ENCODE measurements at regions not wholly inside any gene's neighbourhood (a gene's known extent, or its start where the extent isn't known, plus 50 kb on each side); places are given as distances from the start of the nearest gene placed in this dataset.

DNA sequence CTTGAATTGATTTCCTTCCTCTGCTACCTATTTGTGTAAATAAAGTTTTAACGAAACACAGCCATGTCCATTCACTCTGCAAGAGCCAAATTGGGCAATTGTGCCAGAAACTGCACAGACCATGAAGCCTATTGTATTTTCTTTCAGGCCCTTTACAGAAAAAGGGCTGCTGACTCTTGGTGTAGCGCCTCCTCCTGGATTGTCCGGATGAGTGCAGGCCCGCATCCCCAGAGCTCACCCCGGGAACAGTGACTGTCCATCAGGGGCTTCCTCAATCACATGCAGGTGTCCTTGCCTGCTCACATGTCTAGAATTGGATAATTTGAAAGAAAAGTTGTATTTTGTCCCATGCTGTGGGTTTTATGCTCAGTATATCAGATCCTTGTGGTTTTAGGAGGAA, 1282.2 kb downstream of the AACS start:
- Histone ChIP-seq H3K9me3 (ENCODE audit: low read length) (no peaks in the 10 kb centered on the region), H3K9me2 (ENCODE audit: low read depth, low read length) (no peaks in the 10 kb centered on the region), H3K9ac (ENCODE audit: low read length) (no peak overlapping the region), H3K79me2 (ENCODE audit: insufficient read depth, low read length) (no peaks in the 10 kb centered on the region), H4K20me1 (ENCODE audit: insufficient read depth, low read length) (no peaks in the 10 kb centered on the region), H3F3A (ENCODE audit: insufficient read depth, low read length) (no peaks in the 10 kb centered on the region), H3K27me3 (ENCODE audit: insufficient read depth, low read length) (no peaks in the 10 kb centered on the region), H3K4me1 (ENCODE audit: insufficient read depth, low read length, severe bottlenecking) (no peaks in the 10 kb centered on the region), H3K4me3 (ENCODE audit: low read depth, low read length, poor library complexity, severe bottlenecking) (no peak overlapping the region), H3K4me2 (ENCODE audit: low read length) (no peak overlapping the region), H2AFZ (ENCODE audit: low read length) (no peak overlapping the region), H3K36me3 (ENCODE audit: insufficient read depth, low read length) (no peaks in the 10 kb centered on the region), H3K27ac (ENCODE audit: low read depth, low read length, poor library complexity, severe bottlenecking) (no peak overlapping the region)
- TF ChIP-seq, protein P1, sequence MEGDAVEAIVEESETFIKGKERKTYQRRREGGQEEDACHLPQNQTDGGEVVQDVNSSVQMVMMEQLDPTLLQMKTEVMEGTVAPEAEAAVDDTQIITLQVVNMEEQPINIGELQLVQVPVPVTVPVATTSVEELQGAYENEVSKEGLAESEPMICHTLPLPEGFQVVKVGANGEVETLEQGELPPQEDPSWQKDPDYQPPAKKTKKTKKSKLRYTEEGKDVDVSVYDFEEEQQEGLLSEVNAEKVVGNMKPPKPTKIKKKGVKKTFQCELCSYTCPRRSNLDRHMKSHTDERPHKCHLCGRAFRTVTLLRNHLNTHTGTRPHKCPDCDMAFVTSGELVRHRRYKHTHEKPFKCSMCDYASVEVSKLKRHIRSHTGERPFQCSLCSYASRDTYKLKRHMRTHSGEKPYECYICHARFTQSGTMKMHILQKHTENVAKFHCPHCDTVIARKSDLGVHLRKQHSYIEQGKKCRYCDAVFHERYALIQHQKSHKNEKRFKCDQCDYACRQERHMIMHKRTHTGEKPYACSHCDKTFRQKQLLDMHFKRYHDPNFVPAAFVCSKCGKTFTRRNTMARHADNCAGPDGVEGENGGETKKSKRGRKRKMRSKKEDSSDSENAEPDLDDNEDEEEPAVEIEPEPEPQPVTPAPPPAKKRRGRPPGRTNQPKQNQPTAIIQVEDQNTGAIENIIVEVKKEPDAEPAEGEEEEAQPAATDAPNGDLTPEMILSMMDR (IDR thresholded peaks at IDR 0.05; ENCODE audit: low read length), result peak; percentile 63
- TF ChIP-seq EZH2 (IDR thresholded peaks at IDR 0.05; ENCODE audit: borderline replicate concordance, low read length), result no peak

DNA sequence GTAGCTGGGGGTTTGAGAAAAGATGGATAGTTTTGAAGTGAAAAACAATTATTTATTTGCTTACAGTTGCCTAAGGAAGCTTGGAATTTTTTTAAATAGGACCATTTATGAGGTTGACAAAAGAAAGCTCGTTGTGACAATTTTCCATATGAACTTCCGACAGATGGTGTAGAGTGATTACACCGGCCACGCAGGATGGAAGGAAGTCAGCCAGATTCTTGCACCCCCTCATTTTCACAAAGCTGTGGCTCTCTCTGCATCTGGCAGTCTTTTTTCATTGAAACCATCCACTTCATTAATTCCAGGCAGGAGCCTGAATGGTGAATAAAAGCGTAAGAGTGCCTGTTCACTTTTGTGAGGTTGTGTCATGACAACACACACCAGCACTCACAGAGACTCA, 1284.1 kb downstream of the AACS start:
- H3K79me2 ChIP-seq (ENCODE audit: insufficient read depth, low read length), result no peaks in the 10 kb centered on the region
- H4K20me1 ChIP-seq (ENCODE audit: insufficient read depth, low read length), result no peaks in the 10 kb centered on the region
- H3K36me3 ChIP-seq (ENCODE audit: insufficient read depth, low read length), result no peaks in the 10 kb centered on the region
- H3K27ac ChIP-seq (ENCODE audit: low read depth, low read length, poor library complexity, severe bottlenecking), result no peak overlapping the region
- no peaks in the 10 kb centered on the region for H3K27me3 ChIP-seq (ENCODE audit: insufficient read depth, low read length)
- H3K4me1 ChIP-seq (ENCODE audit: insufficient read depth, low read length, severe bottlenecking), result no peaks in the 10 kb centered on the region
- H3K4me2 ChIP-seq (ENCODE audit: low read length), result no peak overlapping the region
- no peaks in the 10 kb centered on the region for H3K9me2 ChIP-seq (ENCODE audit: low read depth, low read length)
- no peaks in the 10 kb centered on the region for H3F3A ChIP-seq (ENCODE audit: insufficient read depth, low read length)
- no peak overlapping the region for H2AFZ ChIP-seq (ENCODE audit: low read length)
- H3K9ac ChIP-seq (ENCODE audit: low read length), result no peak overlapping the region
- no peak for TF ChIP-seq EZH2 (IDR thresholded peaks at IDR 0.05; ENCODE audit: borderline replicate concordance, low read length)
- TF ChIP-seq, protein P1 (IDR thresholded peaks at IDR 0.05; ENCODE audit: low read length), result no peak
- no peak overlapping the region for H3K4me3 ChIP-seq (ENCODE audit: low read depth, low read length, poor library complexity, severe bottlenecking)
- no peaks in the 10 kb centered on the region for H3K9me3 ChIP-seq (ENCODE audit: low read length)

DNA sequence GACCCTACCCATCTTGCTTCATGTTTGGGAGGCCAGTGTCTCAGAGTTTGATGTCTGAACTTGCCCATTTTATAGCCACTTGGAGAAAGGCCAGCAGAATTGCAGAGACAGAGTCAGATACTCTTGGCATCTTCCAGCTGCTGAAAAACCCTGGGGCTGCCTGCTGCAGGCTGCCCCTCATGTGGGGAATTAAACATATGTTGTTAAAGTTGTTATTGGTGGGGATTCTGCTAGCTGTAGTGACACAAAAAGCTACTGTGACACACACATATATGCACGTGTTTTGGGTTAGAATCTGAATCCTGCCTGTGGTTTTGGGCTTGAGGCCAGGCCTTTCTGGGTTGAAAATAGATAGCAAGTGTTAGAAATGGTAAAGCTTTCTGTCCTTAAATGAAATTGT, 1288.4 kb downstream of the AACS start:
- Histone ChIP-seq H3K9me2 (ENCODE audit: low read depth, low read length) (no peaks in the 10 kb centered on the region), H3K4me2 (ENCODE audit: low read length) (no peak overlapping the region), H3K27me3 (ENCODE audit: insufficient read depth, low read length) (no peaks in the 10 kb centered on the region), H3K9me3 (ENCODE audit: low read length) (no peaks in the 10 kb centered on the region), H4K20me1 (ENCODE audit: insufficient read depth, low read length) (no peaks in the 10 kb centered on the region), H3K4me3 (ENCODE audit: low read depth, low read length, poor library complexity, severe bottlenecking) (no peak overlapping the region), H3K36me3 (ENCODE audit: insufficient read depth, low read length) (no peaks in the 10 kb centered on the region), H3K79me2 (ENCODE audit: insufficient read depth, low read length) (no peaks in the 10 kb centered on the region), H3K27ac (ENCODE audit: low read depth, low read length, poor library complexity, severe bottlenecking) (no peak overlapping the region), H3K4me1 (ENCODE audit: insufficient read depth, low read length, severe bottlenecking) (no peaks in the 10 kb centered on the region), H3K9ac (ENCODE audit: low read length) (no peak overlapping the region), H2AFZ (ENCODE audit: low read length) (no peak overlapping the region), H3F3A (ENCODE audit: insufficient read depth, low read length) (no peaks in the 10 kb centered on the region)
- no peak for TF ChIP-seq EZH2 (IDR thresholded peaks at IDR 0.05; ENCODE audit: borderline replicate concordance, low read length)

DNA sequence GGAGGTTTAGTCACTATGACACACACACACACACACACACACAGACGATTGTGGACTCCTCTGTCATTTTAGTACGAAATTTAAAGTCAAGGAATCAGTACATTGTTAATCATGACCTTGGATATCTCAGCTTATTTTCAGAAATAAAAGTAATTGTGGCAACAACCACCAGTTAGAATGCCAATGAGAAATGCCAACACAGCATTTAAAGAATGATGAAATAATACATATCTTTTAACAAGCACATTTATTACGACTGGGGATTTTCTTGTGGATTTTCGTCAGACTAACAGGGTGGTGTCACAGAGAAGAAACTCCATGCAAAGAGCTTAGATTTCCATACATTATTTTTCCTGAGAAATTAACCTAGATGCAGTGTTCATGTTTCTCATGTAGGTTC, 1289.4 kb downstream of the AACS start:
- no peak overlapping the region for H3K4me2 ChIP-seq (ENCODE audit: low read length)
- no peak overlapping the region for H3K4me3 ChIP-seq (ENCODE audit: low read depth, low read length, poor library complexity, severe bottlenecking)
- no peaks in the 10 kb centered on the region for H3K36me3 ChIP-seq (ENCODE audit: insufficient read depth, low read length)
- H3K27ac ChIP-seq (ENCODE audit: low read depth, low read length, poor library complexity, severe bottlenecking), result no peak overlapping the region
- H3K9ac ChIP-seq (ENCODE audit: low read length), result no peak overlapping the region
- no peaks in the 10 kb centered on the region for H3K9me3 ChIP-seq (ENCODE audit: low read length)
- H3K4me1 ChIP-seq (ENCODE audit: insufficient read depth, low read length, severe bottlenecking), result no peaks in the 10 kb centered on the region
- H3F3A ChIP-seq (ENCODE audit: insufficient read depth, low read length), result no peaks in the 10 kb centered on the region
- TF ChIP-seq, protein P1 (IDR thresholded peaks at IDR 0.05; ENCODE audit: low read length), result no peak
- TF ChIP-seq EZH2 (IDR thresholded peaks at IDR 0.05; ENCODE audit: borderline replicate concordance, low read length), result no peak
- no peak overlapping the region for H2AFZ ChIP-seq (ENCODE audit: low read length)
- no peaks in the 10 kb centered on the region for H4K20me1 ChIP-seq (ENCODE audit: insufficient read depth, low read length)
- no peaks in the 10 kb centered on the region for H3K79me2 ChIP-seq (ENCODE audit: insufficient read depth, low read length)
- H3K9me2 ChIP-seq (ENCODE audit: low read depth, low read length), result no peaks in the 10 kb centered on the region
- H3K27me3 ChIP-seq (ENCODE audit: insufficient read depth, low read length), result no peaks in the 10 kb centered on the region
